ENCODE measurements at regions not wholly inside any gene's neighbourhood (a gene's known extent, or its start where the extent isn't known, plus 50 kb on each side); places are given as distances from the start of the nearest gene placed in this dataset.

- no peak for TF ChIP-seq CTCF (IDR thresholded peaks at IDR 0.05; ENCODE audit: borderline replicate concordance, extremely low read depth, low read length, poor library complexity, severe bottlenecking)
- no peak for TF ChIP-seq EZH2 (IDR thresholded peaks at IDR 0.05; ENCODE audit: borderline replicate concordance, low read depth, low read length, severe bottlenecking)
These were observed 119.8 kb upstream of the SASH1 start for GRCh38 chr6:148222846-148223245.
